COLO668 (cell line): ENCODE measurements at regions not wholly inside any gene's neighbourhood (a gene's known extent, or its start where the extent isn't known, plus 50 kb on each side); places are given as distances from the start of the nearest gene placed in this dataset.

Experiments used
- DNase-seq: peaks from one replicate; lab custom pipeline; 2025; ENCODE audit not compliant: unreplicated experiment; lab: John Stamatoyannopoulos, UW

DNA sequence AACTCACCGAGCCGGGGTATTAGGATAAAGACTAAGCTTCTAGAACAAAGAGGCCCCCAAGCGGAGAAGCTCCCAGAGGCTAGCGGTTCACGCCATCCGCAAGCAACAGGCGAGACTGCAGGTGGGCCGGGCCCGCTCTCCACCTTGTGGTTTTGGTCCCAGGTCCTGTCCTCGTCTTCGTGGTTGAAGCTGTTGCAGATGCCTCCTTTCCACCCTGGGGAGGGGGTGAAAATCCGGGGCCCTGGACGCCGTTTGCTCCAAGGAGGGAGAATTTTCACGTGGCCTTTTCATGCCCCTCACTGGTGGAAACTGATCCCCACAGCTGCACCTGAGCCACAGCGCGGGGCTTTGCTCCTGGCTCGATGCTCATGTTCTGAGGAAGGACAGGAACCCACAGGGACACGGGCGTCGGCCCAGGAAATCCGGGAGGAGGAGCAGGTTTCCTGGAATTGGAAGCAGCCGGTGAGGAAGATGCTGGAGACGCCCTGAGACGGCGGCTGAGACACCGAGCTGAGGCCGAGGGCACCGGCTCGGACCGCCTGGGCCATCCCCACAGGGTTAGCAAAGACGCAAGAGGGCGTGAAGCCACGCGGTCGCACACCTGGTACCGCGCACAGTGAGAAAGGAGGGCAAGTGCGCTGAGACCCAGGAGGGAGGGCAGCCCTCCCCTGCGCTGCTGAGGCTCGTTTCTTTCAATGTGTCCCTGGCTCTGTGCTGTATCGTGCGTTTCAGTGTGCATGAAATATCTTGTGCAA is 54.7 kb upstream of the SALL3 start:
- no peak for DNase-seq

DNA sequence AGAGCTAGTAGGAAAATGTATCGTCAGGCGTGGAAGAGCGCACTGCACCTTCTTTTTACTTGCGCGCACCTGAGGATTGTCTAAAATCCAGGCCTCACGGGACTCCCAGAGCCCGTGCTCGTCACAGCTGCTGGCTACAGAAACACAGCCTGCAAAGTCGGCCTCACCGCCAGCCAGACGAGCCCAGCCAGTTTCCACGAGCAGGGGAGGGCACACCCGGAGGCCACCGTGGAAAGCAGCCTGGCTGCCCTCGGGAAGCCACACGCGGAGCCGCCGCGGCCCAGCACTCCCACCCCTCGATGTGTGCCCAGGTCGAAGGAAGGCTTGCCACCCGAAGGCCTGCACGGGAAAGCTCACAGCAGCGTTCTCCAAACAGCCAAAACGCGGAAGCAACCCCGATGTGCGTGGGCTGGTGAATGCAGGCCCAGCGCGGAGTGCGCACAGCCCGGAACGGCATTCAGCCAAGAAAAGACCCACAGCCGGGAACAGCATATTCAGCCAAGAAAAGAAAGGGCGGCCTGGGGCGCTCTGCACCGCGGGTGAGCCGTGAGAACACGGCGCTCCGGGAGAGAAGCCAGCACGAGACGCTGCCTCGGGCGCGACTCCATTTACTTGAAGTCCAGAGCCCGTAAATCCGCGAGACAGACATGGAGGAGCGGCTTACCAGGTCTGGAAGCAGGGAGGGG is 53.9 kb upstream of the SALL3 start:
- no peak for DNase-seq

DNA sequence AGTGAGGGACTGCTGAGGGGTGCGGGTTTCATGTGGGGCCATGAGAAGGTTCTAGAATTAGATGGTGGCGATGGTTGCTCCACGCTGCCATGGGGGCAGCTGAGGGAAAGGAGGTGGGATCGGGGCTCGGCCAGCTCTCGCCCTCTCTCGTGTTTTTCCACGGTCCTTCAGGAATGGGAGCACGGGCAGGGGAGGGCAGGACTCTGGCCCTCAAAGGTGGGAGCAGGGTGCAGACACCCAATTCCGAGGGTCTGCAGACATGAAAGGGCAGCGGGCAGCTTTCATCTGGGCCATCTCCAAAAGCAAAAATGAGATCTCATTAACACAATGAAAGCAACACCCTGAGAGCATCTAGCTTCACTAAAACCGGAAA is 53.4 kb upstream of the SALL3 start:
- no peak for DNase-seq

DNA sequence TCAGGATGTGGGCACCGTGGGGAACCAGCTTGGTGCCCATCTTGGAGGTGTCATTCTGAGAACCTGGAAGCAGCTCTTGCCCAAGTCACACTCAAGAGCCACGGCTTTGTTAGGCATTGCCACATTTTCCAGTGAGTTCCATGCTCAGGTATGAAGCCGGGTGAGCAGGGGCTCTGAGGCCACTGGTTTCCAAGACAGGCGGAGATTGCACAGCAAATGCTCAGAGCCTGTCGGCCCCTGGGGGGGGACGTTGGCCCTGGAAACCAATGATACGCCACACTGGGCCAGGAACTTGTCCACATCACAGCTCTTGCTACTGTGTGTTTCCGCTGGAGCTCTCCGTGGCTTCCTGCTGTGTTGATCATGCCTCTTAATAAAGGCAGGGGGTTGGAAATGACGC is 52.5 kb upstream of the SALL3 start:
- DNase-seq, result no peak

DNA sequence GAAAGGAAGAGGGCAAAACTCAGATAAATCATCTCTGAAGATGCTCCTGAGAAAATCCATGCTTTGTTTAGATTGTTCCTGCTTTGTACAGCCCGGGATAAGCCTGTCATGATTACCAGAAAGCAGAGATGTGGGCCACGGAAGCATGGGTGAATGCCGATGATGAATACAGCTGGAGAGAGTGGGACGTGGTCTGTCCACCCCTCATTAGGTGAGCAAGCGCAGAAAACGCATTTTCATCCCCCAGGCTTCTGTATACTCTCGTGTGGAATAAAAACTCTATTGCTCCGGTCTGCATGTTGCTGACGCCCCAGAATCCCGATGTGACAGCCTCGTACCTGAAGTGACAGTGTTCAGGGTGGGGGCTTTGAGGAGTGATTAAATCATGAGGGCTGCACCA is 52.0 kb upstream of the SALL3 start:
- DNase-seq, result no peak

DNA sequence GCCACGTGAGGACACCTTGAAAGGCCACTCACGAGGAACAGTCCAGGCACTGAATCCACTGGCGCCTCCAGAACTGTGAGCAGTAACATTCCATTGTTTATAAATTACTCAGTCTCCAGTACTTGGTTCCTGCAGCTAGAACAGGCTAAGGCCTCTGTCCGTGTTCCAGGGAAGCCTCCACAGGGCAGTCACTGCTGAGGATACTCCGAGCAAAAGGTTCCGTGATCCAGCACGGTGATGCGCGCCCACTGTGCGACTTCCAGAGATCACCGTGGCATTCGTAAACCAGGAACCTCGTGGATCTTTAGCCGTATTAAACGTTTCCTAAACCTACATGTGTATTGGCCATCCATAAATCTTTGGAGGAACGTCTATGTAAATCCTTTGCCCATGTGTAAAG is 51.5 kb upstream of the SALL3 start:
- DNase-seq, result no peak

DNA sequence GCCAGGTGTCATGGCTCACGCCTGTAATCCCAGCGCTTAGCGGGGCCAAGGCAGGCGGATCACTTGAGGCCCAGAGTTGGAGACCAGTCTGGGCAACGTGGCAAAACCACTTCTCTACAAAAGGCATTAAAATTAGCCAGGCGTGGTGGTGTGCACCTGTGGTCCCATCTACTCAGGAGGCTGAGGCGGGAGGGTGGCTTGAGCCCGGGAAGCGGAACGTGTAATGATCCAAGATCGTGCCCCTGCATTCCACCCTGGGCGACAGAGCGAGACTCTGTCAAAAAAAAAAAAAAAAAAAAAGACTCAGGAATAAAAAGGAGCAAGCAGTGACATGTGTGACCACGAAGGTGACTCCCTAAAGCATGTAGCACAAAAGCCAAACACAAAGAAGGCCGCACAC is 50.1 kb upstream of the SALL3 start:
- DNase-seq, result no peak
